ENCODE measurements at regions not wholly inside any gene's neighbourhood (a gene's known extent, or its start where the extent isn't known, plus 50 kb on each side); places are given as distances from the start of the nearest gene placed in this dataset.

DNA sequence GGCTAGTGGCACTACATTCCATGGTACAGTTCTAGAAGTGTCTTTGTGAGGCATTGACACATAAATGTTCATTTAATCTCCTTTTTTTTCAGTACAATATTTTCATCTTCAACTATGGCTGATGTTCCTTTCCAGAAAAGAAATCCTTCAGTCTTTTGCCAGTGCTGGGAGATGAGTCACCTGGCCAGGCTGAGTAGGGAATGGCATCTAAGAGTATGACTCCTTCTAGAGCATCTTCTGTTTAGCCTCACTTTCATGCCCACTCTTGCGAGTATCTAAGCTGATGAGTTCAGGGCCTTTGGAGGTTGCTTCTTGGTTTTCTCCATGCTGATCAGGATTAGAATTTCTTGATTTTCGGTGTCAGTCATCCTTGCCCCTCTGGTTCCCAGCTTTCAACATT lies 124.4 kb downstream of the SLC28A3 start:
- TF ChIP-seq, protein P1, sequence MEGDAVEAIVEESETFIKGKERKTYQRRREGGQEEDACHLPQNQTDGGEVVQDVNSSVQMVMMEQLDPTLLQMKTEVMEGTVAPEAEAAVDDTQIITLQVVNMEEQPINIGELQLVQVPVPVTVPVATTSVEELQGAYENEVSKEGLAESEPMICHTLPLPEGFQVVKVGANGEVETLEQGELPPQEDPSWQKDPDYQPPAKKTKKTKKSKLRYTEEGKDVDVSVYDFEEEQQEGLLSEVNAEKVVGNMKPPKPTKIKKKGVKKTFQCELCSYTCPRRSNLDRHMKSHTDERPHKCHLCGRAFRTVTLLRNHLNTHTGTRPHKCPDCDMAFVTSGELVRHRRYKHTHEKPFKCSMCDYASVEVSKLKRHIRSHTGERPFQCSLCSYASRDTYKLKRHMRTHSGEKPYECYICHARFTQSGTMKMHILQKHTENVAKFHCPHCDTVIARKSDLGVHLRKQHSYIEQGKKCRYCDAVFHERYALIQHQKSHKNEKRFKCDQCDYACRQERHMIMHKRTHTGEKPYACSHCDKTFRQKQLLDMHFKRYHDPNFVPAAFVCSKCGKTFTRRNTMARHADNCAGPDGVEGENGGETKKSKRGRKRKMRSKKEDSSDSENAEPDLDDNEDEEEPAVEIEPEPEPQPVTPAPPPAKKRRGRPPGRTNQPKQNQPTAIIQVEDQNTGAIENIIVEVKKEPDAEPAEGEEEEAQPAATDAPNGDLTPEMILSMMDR (IDR thresholded peaks at IDR 0.05; ENCODE audit: extremely low read depth in 1 of 2, insufficient read depth in 1 of 2, low read depth in 1 of 2, low read length in 2 of 2): no peak
- TF ChIP-seq POLR2A (IDR thresholded peaks at IDR 0.05; ENCODE audit: low read depth, low read length) (no peak), FOS (IDR thresholded peaks at IDR 0.05; ENCODE audit: borderline replicate concordance, insufficient read depth, low read length) (no peak)
- TF ChIP-seq, protein P2, sequence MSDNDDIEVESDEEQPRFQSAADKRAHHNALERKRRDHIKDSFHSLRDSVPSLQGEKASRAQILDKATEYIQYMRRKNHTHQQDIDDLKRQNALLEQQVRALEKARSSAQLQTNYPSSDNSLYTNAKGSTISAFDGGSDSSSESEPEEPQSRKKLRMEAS (IDR thresholded peaks at IDR 0.05; ENCODE audit: insufficient read depth, insufficient read length): no peak

All from endothelial cell of umbilical vein (primary cell).